ENCODE measurements at regions not wholly inside any gene's neighbourhood (a gene's known extent, or its start where the extent isn't known, plus 50 kb on each side); places are given as distances from the start of the nearest gene placed in this dataset.

- DNase-seq = no peak
These were observed 242.8 kb downstream of the B3GLCT start for GRCh38 chr13:31442571-31442970.

- DNase-seq = no peak
These were observed 244.6 kb downstream of the B3GLCT start for GRCh38 chr13:31444266-31444856.

- DNase-seq = no peak
These were observed 252.8 kb downstream of the B3GLCT start for GRCh38 chr13:31452525-31452924.

GRCh38 chr13:31455581-31455980 is 255.8 kb downstream of the B3GLCT start:
- DNase-seq = no peak

- DNase-seq = no peak
These were observed 256.3 kb downstream of the B3GLCT start for GRCh38 chr13:31456056-31456455.

GRCh38 chr13:31460061-31460460 is 260.3 kb downstream of the B3GLCT start:
- DNase-seq = no peak

- no peak for DNase-seq
These were observed 262.1 kb downstream of the B3GLCT start for GRCh38 chr13:31461923-31462322.

GRCh38 chr13:31462766-31463165 is 263.0 kb downstream of the B3GLCT start:
- DNase-seq = no peak

- DNase-seq = no peak
These were observed 268.5 kb downstream of the B3GLCT start for GRCh38 chr13:31468114-31468902.

- no peak for DNase-seq
These were observed 269.6 kb downstream of the B3GLCT start for GRCh38 chr13:31469377-31469776.

- no peak for DNase-seq
These were observed 263.1 kb upstream of the RXFP2 start for GRCh38 chr13:31476266-31476665.

GRCh38 chr13:31476753-31477152 is 262.6 kb upstream of the RXFP2 start:
- no peak for DNase-seq

GRCh38 chr13:31477961-31478360 is 261.4 kb upstream of the RXFP2 start:
- no peak for DNase-seq

GRCh38 chr13:31485183-31485582 is 254.1 kb upstream of the RXFP2 start:
- no peak for DNase-seq

GRCh38 chr13:31485651-31486051 is 253.7 kb upstream of the RXFP2 start:
- no peak for DNase-seq

GRCh38 chr13:31495336-31495735 is 244.0 kb upstream of the RXFP2 start:
- no peak for DNase-seq

- DNase-seq = no peak
These were observed 240.1 kb upstream of the RXFP2 start for GRCh38 chr13:31499274-31499673.

GRCh38 chr13:31503626-31504025 is 235.7 kb upstream of the RXFP2 start:
- no peak for DNase-seq

GRCh38 chr13:31504918-31505317 is 234.4 kb upstream of the RXFP2 start:
- no peak for DNase-seq

GRCh38 chr13:31512331-31512730 is 227.0 kb upstream of the RXFP2 start:
- no peak for DNase-seq

- DNase-seq = no peak
These were observed 224.4 kb upstream of the RXFP2 start for GRCh38 chr13:31514932-31515331.

GRCh38 chr13:31515427-31515826 is 223.9 kb upstream of the RXFP2 start:
- no peak for DNase-seq

GRCh38 chr13:31517599-31517998 is 221.7 kb upstream of the RXFP2 start:
- DNase-seq = no peak

GRCh38 chr13:31518645-31519044 is 220.7 kb upstream of the RXFP2 start:
- no peak for DNase-seq

- no peak for DNase-seq
These were observed 217.9 kb upstream of the RXFP2 start for GRCh38 chr13:31521435-31521834.

Measured in SW 1271 (cell line).